HG03039 (cell line): ENCODE measurements at regions not wholly inside any gene's neighbourhood (a gene's known extent, or its start where the extent isn't known, plus 50 kb on each side); places are given as distances from the start of the nearest gene placed in this dataset.

Experiments
- ATAC-seq: cut with Tn5 transposase; IDR thresholded peaks from one replicate; pipeline ENCODE4 v1.9.1; 2021; ENCODE audit warnings: mild to moderate bottlenecking, moderate library complexity; ENCODE audit not compliant: unreplicated experiment

DNA sequence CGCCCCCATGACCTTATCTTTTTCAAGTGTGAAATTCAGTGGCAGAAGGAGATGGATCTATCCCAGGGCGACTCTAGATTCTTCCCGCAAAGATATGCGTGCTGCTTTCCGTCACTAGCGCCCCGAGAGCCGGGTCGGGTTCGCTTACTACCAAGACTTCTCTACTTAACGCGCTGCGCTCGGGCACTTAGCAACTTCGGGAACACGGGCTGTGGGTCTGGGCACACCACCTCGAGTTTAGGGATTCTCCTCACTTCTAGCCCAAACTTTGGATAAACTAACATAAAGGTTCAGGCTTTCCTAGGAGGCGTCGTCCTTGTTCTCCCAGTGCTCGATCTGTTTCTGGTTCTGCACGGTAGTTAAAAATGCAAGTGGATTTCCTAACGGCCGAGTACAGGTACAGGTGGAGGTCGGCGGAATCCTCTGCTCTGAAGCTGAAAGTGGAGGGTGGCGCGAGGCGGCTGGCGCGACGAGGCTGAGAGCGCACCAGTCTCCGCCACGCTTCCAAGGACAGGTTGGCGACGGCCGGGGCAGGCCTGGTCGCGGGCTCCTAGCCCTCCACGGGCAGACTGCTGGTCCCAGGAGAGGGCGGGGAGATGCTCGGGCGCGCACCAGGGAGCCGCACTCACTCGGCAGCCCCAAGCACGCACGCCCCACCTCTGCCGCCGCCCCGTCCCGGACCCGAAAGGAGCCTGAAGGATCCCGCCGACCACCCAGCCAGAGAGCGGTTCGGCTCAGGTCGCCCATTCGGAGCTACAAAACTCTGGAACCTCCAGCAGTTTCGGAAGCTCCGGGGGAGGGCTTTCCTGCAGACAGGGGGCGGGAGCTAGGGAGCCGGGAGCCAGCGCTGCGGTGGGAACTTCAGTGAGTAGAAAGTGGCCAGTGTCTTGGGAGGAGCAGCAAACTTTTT, 100.8 kb upstream of the TENM3 start:
- ATAC-seq = no peak

DNA sequence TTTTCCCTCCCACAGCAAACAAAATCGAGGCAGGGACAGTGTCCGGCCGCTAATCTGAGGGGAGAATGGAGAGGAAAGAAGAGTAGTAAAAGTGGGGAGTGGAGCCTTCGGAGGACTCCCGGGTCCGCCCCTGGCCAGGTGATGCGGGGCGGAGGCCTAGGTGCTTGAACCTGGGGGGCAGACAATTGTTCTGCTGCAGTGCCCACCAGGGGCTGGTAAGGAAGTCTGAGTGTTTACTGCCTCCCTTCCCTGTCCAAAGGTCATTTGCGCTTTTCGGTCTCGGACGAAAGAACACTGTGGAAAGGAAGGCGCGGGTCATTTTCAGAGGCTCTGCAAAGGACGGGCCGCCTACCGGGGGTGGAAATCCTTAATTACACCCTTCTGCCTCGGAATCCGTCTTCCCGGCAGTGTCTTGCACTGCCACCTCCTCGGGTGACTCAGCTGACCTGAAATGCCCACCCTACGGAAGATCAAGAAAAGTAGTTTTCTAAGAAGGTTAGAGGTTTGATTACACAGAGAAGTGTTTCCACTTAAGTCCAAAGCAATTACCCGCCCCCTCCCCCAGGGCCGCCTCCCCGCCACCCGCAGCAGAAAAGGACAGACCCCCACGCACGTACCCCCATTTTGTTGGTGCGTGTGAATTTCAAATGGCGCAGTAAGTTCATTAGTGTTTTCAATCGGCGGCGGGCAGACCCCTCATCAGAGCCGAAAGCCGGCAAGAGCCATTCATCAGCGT, 99.9 kb upstream of the TENM3 start:
- no peak for ATAC-seq

DNA sequence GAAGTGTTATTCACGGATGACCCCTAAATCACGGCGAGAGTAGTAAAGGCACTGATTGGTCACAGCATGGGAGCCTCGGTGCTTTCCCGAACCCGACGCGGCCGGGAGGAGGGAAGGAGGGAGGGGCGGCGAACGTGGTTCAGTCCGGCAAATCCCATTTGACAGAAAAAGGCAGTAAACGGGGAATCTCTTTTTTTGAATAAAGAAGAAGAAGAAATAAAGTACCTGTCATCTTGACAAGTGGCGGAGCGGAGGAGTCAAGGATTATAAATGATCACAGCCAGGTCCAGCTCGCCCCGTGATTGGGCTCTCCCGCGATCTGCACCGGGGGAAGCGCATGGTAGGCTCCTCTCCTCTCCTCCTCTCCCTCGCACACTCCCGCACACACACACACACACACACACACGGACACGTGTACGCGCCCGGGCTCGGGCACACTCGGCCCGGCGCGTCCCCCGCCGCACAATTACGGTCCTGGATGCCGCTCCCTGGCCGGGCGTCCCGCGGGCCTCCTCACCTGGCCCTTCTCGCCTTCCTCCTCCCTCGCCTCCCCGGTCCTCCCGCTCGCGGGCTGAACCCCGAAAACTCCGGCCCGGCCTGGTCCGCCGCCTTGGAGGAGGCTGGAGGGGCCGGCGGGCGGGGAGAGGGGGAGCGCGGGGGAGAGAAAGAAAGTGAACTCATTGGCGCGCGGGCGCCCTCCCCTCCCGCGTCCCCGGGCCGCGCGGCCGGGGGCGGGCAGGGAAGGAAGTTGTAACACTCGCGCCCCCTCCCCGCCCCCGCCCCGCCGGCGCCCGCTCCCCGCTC, 99.2 kb upstream of the TENM3 start:
- no peak for ATAC-seq

DNA sequence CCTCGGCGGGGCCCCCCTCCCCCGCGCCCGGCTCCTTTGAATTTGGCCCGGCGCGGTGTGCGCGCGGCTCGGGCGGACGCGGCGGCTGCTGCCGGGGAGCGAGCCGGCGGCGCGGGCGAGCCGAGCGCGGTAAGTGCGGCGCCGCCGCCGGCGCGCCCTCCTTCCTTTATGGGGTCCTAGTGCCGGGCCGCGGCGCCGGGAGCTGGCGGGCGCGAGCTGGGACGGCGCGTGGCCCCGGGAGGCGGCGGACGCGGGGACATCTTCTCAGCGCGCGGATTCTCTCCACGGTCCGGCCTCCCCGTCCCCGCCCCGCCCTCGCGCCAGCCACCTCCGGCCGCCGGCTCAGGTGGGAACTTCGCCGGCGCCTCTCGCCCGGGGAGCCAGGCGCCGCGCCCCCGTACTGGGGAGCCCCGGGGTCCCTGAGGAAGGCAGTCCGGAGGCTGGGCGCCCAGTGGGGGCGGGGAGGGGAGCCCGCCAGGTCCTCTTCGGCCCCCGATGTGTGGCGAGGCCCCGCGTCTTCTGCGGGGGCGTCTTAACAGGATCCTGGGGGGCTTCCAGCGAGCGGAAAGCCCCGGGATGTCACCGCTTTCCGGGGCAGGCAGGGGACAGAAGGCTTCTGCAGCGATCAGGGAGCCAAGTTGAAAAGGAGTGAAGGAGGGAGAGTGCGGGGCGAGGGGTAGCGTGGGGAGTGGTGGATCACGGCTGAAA, 98.4 kb upstream of the TENM3 start:
- no peak for ATAC-seq

DNA sequence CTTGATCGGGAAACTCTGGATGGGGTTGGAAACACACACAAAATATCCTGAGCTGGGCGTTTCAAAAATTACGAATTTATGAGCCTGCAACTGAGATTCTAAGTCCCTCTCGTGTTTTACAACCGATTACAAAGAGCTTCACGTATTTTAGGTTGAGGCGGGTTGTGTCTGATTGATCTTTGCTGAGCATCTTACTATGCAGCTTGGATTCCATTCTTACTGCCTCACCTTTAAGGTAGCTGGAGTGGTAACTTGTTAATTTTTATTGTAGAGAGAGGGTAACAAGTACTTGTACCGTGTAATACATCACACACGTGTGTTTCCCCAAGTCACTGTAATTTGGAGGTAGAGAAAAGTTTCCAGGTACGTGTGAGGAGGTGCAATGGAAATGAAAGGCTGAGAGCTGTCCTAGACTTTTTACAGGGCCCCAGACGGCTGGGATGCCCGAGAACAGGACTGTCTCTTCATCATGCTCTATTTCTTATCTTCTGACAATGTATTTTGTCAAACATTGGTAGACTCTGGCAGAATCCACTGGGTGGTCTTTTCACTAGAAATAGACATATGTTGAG, 97.8 kb upstream of the TENM3 start:
- ATAC-seq = no peak

DNA sequence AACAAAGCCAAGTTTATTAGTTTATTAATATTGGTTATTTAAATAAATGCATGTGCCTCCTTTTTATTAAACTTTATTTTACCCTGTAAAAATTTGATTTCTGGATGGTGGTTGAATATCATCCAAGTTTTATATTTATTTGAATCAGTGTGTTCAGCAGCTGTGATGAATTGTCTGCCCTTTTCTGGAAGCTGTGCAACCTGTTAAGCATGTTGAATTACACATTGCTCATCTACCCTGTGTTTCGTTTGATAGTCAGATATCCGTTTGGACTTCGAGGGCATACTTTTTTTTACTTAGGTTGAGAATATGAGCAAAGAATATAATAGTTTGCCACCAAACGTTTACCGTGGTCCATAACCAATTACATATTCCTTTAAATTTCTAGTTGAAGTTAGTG, 95.8 kb upstream of the TENM3 start:
- no peak for ATAC-seq

DNA sequence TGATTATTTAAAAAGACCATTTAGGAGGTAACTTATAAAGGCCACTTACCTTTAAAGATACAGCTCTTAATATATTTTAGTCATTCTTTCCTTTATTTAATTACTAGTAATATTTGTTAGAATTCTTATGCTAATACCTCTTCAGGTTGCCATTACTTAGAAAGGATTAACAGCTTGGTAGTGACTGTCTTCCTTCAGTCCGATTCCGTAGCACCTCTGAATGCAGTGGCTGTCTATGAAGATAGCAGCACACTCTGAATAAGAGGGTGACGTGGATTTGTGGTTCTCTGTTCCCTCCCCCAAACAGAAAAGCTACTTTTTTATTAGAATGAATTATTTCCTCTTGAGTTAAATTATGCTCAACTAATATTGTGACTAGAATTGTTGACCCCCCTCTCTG, 92.6 kb upstream of the TENM3 start:
- ATAC-seq = no peak

DNA sequence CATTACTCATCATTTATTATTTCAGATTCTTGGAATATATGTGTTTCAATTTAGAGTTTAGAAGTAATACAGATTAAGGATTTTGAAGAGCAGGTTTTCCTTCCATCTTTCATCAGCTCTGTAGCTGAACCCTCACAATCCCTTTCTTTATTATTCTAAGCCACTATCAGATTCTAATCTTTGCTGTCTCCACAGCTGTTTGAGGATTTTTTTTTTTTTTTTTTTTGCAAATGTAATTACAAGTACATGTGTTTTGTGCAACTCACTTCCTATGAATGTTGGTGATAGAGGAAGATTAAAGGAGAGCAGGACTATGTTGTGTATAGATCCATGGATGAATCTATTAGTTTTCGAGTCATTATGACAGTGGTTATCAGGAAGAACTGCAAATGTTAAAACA, 87.4 kb upstream of the TENM3 start:
- ATAC-seq = no peak

DNA sequence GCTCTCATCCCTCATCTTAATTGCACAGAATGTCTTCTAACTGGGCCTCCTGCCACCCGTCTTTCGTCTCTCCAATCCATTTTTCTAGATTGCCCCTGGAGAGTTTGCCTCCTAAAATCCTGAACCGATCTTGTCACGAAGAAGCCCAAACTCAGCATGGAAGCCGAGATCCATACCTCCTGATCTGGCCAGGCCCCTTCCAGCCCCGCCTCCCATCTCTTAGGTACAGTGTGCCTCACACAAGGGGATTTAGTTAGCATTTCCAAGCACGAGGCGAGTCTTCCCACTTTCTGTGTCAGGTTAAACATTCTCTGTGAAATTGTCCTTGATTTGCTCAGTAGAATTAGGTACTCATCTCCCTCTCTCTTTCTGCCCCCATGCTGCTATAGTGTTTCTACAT, 80.0 kb upstream of the TENM3 start:
- ATAC-seq = no peak

DNA sequence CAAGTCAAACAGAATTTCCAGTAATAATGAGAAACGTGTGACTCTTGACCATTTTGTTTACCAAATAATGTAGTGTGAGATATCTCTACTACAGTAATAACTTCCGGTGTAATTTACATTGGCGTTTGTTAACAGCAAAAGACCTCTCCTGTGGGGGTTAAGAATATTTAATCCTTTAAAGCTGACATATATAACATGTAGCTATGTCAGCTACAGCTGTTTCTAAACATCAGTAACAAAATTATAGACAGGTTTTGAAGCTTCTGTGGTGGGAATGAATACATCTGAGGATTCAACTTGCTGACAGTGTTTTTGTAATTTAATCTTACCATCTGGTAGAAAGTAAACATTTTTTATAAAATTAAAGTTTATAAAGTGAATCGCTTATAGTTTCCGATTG, 73.6 kb upstream of the TENM3 start:
- ATAC-seq = no peak

DNA sequence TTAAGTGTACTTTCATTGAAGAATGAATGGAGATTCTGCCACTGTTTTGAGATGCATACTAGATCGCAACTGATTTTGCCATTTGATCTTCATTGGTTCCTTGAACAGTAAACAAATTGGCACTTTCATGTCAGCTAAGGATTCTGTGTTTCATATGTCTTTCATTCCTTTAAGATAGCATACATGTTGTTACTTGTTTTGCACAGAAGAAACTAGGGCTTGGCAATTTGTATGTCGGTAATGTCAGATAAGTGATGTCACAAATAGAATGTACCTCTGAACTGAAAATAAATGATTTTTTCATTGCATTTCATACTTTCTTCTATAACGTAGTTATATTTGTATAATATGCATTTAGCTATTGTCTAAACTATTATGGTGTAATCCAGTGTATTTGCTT, 73.2 kb upstream of the TENM3 start:
- ATAC-seq = no peak

DNA sequence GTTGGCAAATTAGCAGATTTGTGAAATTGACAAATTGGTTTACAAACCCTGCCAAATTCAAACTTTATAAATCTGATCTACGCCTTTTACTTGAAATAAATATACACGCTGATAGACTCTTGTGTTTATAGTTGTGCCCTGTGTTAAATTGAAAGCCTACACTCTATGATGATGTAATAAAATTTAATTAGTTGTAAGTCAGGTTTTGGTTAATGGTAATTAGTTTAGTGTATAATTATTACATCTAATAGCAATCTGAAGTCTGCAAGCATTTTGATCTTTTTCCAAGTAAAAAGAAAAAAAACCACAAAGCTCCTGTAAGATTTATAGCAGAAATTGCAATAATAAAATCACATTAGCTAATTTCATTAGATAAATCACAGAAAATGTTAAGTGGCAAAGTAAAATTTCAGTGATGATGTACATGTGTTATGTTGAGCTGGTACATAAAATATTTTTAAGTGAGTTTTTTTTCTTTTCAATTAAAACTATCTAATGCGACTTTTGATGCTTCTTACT, 72.7 kb upstream of the TENM3 start:
- no peak for ATAC-seq

DNA sequence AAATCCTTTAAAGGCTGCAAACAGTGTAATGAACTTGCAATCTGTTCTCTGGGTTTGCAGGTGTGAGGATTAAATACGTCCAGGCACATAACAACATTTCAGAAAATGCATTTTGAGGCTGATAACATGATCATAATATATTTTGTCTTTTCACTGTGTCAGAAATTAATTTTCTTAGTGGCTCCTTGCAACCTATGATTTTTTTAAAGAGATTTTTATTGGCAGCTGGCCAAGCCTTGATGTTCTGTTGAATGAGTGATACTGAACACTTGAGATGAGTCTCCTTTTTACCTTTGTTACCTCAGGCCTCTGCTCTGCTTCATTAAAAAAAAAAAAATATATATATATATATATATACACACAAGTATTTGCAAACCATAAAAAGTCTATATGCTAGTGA, 68.2 kb upstream of the TENM3 start:
- ATAC-seq = no peak

DNA sequence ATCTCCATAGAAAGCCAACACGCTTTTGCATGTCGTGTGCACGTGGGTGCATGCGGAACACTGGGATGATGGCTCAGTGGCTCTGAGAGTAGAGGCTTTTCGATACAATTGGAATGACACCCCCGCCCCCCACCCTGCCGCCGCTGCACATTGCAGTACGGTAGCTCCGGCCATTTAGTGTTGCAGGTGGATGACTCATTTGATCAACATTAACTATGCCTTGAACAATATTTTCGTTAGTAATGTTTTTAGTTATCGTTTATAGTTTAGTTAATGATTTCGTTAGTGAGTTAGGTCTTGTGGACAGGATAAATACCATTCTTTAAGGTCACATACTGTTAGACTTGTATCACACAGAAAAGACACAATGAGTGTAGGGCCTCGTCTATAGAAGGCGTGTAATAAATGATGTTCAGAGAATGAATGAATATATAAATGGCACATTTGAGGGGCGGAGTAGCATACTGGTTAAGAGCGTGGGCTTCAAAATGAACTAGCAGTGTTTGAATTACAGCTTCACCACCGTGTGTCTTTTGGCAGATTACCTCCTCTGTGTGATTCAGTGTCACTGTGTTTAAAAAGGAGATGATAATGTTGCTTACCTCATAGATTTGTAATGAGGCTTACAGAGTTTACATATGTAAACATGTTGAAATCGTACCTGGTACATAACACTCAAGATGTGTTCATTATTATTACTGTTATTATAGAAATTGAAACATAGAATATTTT, 67.2 kb upstream of the TENM3 start:
- no peak for ATAC-seq

DNA sequence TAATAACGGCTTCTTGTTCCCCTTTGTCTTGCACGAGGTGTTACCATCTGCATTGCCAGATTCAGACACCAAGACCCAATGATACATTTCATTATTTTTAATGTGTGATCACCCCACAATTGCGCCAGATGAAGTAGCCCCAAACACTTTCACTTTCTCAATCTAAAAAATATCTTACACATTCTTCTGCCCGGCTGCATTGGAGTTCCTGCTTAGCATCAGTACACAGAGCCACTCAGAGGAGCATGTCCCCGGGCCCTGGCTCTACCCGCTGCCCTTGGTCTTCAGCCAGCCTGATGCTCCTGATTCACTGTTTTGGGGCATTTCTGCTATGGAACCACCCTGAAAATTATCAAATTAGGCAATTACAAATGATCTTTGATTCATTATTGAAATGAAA, 66.0 kb upstream of the TENM3 start:
- ATAC-seq = no peak

DNA sequence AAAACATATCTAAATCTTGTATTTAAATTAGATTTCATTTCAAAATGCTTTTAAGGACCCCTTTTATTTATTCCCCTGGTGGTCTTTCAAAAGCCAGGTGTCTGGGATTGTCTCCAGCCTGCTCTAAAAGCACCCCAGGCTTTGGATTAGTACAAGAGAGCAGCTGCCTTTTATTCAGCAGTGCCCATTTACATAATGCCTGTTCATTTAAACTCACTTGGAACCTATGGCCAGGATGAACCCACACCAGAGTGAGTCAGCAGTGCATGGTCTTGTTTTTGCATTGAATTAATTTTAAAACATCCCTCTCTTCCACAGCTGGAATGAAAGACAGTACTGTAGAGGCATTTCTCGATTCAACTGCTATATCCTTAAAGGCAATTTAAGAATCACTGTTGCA, 64.1 kb upstream of the TENM3 start:
- ATAC-seq = no peak

DNA sequence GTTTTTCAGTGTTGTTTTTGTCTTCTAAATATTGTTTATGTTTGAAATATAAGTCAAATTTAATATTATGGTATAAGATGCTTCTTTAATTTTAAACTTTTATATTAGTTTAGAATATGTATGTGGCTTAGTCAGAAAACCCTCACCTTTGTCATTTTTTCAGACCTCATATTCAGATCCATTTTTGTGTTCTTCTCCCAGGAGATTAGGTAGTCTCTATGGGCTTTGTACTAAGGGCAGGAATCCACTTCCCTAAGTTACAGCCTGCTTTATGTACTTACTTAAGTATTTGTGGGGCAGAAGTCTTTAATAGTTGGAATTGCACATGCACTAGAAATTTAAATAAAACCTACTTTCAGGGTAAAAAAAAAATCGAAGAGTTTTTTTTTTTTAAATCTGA, 63.5 kb upstream of the TENM3 start:
- no peak for ATAC-seq

DNA sequence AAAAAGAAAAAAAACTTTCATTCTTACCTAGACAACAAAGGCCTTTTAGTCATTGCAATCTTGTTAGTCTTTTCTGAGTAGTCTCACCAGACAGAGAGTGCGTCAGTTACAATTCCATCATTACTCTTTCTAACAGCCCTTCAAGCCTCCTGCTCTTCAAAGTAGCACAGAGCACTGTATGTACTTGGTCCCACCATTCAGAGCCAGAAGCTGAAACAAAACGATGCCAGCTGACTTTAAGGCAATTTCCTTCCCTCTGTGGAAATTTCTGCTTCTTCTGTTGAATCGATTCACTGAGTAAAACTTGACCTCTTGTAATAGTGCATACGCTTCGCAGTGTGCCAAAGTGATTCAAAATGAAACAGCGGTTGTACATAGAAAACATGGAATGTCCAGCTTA, 57.7 kb upstream of the TENM3 start:
- no peak for ATAC-seq

DNA sequence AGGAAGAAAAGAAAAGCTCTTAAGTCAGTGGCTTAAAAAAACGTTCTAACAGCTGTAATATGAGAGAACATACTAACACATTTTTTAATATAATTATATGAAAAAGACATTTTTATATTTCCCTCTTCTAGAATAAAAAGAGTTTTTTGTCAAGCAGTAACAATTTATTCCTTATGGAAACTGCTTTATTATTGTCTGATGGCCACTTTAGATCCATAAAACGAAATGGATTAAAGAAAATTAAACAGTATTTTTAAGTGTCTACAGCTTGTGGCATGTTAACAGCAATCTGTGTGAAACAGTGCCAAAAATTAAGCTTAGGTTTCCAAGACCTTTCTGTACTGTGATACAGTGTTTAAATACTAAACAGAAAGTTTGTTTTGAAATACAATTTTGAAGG, 55.5 kb upstream of the TENM3 start:
- no peak for ATAC-seq

DNA sequence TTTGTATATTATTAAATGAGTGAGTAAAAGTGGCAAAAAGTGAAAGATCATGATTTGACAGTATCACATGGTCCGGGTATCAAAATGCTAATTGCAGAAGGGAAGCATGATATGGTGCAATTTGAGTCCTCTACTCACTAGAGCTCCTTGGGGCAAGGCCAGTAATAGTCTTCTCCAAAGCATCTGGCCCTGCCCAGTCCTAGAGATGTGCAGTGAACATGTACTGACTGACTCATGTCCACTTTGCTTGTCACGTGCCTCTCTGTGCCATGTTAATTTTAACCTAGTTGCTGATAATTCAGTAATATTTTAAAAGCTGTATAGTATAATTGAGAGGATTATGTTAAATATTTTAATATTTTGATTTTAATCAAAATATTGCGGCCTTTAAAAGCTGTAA, 54.6 kb upstream of the TENM3 start:
- ATAC-seq = no peak
